H1 (cell line): ENCODE measurements at regions not wholly inside any gene's neighbourhood (a gene's known extent, or its start where the extent isn't known, plus 50 kb on each side); places are given as distances from the start of the nearest gene placed in this dataset.

Experiments used
- CTCF ChIA-PET: fragments of 300-600 bp; sonication (Branson Sonifier 250); formaldehyde crosslinking; loops from one replicate; lab custom pipeline; 2021; ENCODE audit not compliant: partially characterized antibody; lab: Charles Lee
- POLR2A ChIA-PET: fragments of 300-600 bp; sonication (Branson Sonifier 250); formaldehyde crosslinking; loops from one replicate; lab custom pipeline; 2021; ENCODE audit warnings: inconsistent platforms; ENCODE audit not compliant: partially characterized antibody; lab: Charles Lee
- DNase-seq, 2 experiments: peaks; one replicate each; pipeline versions ENCODE4 v3.0.0 to v3.0.0-alpha.2; 2010 to 2022; ENCODE audit warnings: low spot score in 2 of 2, low read depth in 1 of 2, mixed read lengths in 1 of 2
- FAIRE-seq: peaks from 2 replicates; lab custom pipeline; 2011; peaks lifted over from hg19 to GRCh38; lab: Jason Lieb, UNC
- H2AFZ ChIP-seq: 2 replicates; pipeline ENCODE4 v1.8.1; 2012; ENCODE audit warnings: low read length, inconsistent platforms
- H2AK5ac ChIP-seq: 2 replicates; pipeline ENCODE4 v1.6.1; 2013; ENCODE audit warnings: low read depth, low read length
- H2BK120ac ChIP-seq: replicated peaks from 2 replicates; pipeline ENCODE3; 2013; ENCODE audit warnings: low read depth, low read length, inconsistent platforms
- H2BK12ac ChIP-seq: 2 replicates; pipeline ENCODE4 v1.6.1; 2013; ENCODE audit warnings: low read depth, low read length
- H2BK15ac ChIP-seq: 2 replicates; pipeline ENCODE4 v1.6.1; 2013; ENCODE audit warnings: low read length
- H2BK20ac ChIP-seq: 2 replicates; pipeline ENCODE4 v1.6.1; 2013; ENCODE audit warnings: low read length
- H2BK5ac ChIP-seq: 2 replicates; pipeline ENCODE4 v1.6.1; 2013; ENCODE audit warnings: low read depth, low read length
- H3K14ac ChIP-seq: 2 replicates; pipeline ENCODE4 v1.6.1; 2013; ENCODE audit warnings: inconsistent platforms; ENCODE audit not compliant: insufficient read length
- H3K18ac ChIP-seq: 2 replicates; pipeline ENCODE4 v1.6.1; 2013; ENCODE audit warnings: low read length; ENCODE audit errors: extremely low read depth
- H3K23ac ChIP-seq: 2 replicates; pipeline ENCODE4 v1.6.1; 2013; ENCODE audit warnings: inconsistent platforms; ENCODE audit not compliant: insufficient read length
- H3K23me2 ChIP-seq: 2 replicates; pipeline ENCODE4 v1.6.1; 2013; ENCODE audit warnings: low read depth, low read length
- H3K27ac ChIP-seq: 2 replicates; pipeline ENCODE4 v1.6.1; 2011; ENCODE audit warnings: low read depth, low read length, inconsistent platforms
- H3K27me3 ChIP-seq, 4 experiments: replicated peaks in 1 of 4; 1 replicate in 1 of 4; 2 replicates in 3 of 4; pipeline versions ENCODE4 v1.6.1 to v1.8.1; 2011 to 2013; ENCODE audit warnings: low read length in 3 of 4, mild to moderate bottlenecking in 3 of 4, inconsistent platforms in 2 of 4, mixed read lengths in 2 of 4, moderate library complexity in 1 of 4; ENCODE audit not compliant: control insufficient read depth in 3 of 4, insufficient read depth in 3 of 4; ENCODE audit errors: extremely low read depth in 1 of 4
- H3K36me3 ChIP-seq, 4 experiments: 2 replicates each; pipeline versions ENCODE4 v1.6.1 to v1.8.1; 2011 to 2013; ENCODE audit warnings: mild to moderate bottlenecking in 4 of 4, low read length in 3 of 4, moderate library complexity in 2 of 4, control low read depth in 1 of 4, inconsistent platforms in 1 of 4; ENCODE audit not compliant: insufficient read depth in 4 of 4, control insufficient read depth in 2 of 4
- H3K4ac ChIP-seq: replicated peaks from 2 replicates; pipeline ENCODE3; 2013; ENCODE audit warnings: low read length, low read depth, mixed read lengths, inconsistent platforms; ENCODE audit not compliant: insufficient read length
- H3K4me1 ChIP-seq, 4 experiments: replicated peaks in 1 of 4; 1 replicate in 1 of 4; 2 replicates in 3 of 4; pipeline versions ENCODE4 v1.6.1 to v1.8.1; 2011 to 2013; ENCODE audit warnings: low read length in 3 of 4, inconsistent platforms in 2 of 4, mixed read lengths in 1 of 4; ENCODE audit not compliant: insufficient read depth in 4 of 4, control insufficient read depth in 3 of 4
- H3K4me2 ChIP-seq, 2 experiments: 2 replicates each; pipeline versions ENCODE4 v1.6.1 to v1.8.1; 2011 to 2013; ENCODE audit warnings: low read depth in 2 of 2, low read length in 2 of 2, control low read depth in 1 of 2, inconsistent platforms in 1 of 2, mild to moderate bottlenecking in 1 of 2; ENCODE audit not compliant: insufficient read depth in 1 of 2
- H3K4me3 ChIP-seq, 4 experiments: fragments of 200-600, 300-600 bp in 1 of 4; sonication (generic), shearing (Covaris generic), sonication (Bioruptor Twin) in 1 of 4; 2 replicates each; pipeline versions ENCODE4 v1.5.1 to v1.8.1; 2011 to 2016; ENCODE audit warnings: low read length in 4 of 4, low read depth in 3 of 4, control low read depth in 2 of 4, inconsistent platforms in 2 of 4, mild to moderate bottlenecking in 2 of 4, mixed read lengths in 1 of 4, moderate library complexity in 1 of 4; ENCODE audit not compliant: insufficient read depth in 2 of 4; ENCODE audit errors: extremely low read depth in 1 of 4
- H3K56ac ChIP-seq: replicated peaks from 2 replicates; pipeline ENCODE3; 2013; ENCODE audit warnings: low read depth, mild to moderate bottlenecking, mixed read lengths, low read length, inconsistent platforms; ENCODE audit not compliant: insufficient read length
- H3K79me1 ChIP-seq: 2 replicates; pipeline ENCODE4 v1.6.1; 2013; ENCODE audit warnings: low read depth, low read length, control low read depth
- H3K79me2 ChIP-seq, 2 experiments: 2 replicates each; pipeline versions ENCODE4 v1.6.1 to v1.8.1; 2012 to 2013; ENCODE audit warnings: low read length in 2 of 2, mild to moderate bottlenecking in 2 of 2, inconsistent platforms in 1 of 2; ENCODE audit not compliant: insufficient read depth in 2 of 2, control insufficient read depth in 1 of 2
- H3K9ac ChIP-seq, 4 experiments: replicated peaks in 1 of 4; 1 replicate in 1 of 4; 2 replicates in 3 of 4; pipeline versions ENCODE4 v1.6.1 to v1.8.1; 2011 to 2013; ENCODE audit warnings: low read depth in 3 of 4, low read length in 3 of 4, control low read depth in 2 of 4, mild to moderate bottlenecking in 2 of 4, moderate library complexity in 2 of 4, inconsistent platforms in 1 of 4; ENCODE audit errors: extremely low read depth in 1 of 4
- H3K9me3 ChIP-seq, 2 experiments: 2 replicates each; pipeline versions ENCODE4 v1.6.1 to v1.8.1; 2012 to 2013; ENCODE audit warnings: mild to moderate bottlenecking in 2 of 2, moderate library complexity in 2 of 2, control low read depth in 1 of 2, inconsistent platforms in 1 of 2, low read depth in 1 of 2, low read length in 1 of 2, mixed read lengths in 1 of 2; ENCODE audit not compliant: insufficient read depth in 2 of 2
- H4K20me1 ChIP-seq, 2 experiments: replicated peaks in 1 of 2; 2 replicates each; pipeline versions ENCODE3 to v1.8.1; 2011 to 2013; ENCODE audit warnings: inconsistent platforms in 2 of 2, low read length in 2 of 2, mild to moderate bottlenecking in 1 of 2; ENCODE audit not compliant: insufficient read depth in 2 of 2, control insufficient read depth in 1 of 2
- H4K5ac ChIP-seq: 2 replicates; pipeline ENCODE4 v1.6.1; 2013; ENCODE audit warnings: low read length, low read depth, mixed read lengths, inconsistent platforms; ENCODE audit not compliant: insufficient read length
- H4K8ac ChIP-seq: 2 replicates; pipeline ENCODE4 v1.8.0; 2013; ENCODE audit warnings: mild to moderate bottlenecking, moderate library complexity, low read length, inconsistent platforms; ENCODE audit not compliant: insufficient read depth; ENCODE audit errors: extremely low read depth
- H4K91ac ChIP-seq: replicated peaks from 2 replicates; pipeline ENCODE3; 2013; ENCODE audit warnings: low read length, mixed read lengths, inconsistent platforms; ENCODE audit not compliant: insufficient read length
- ASH2L ChIP-seq: fragments of 200-600, 300-600 bp; sonication (generic); IDR thresholded peaks from one replicate; pipeline ENCODE4 v1.7.1; 2017; ENCODE audit warnings: low read length
- BACH1 ChIP-seq: IDR thresholded peaks from 2 replicates; pipeline ENCODE4 v1.6.1; 2012; ENCODE audit warnings: low read length, improper control_type of control experiment
- CBX8 ChIP-seq: fragments of 300-800, 300-1000 bp; sonication (generic); IDR thresholded peaks from 2 replicates; pipeline ENCODE4 v1.7.1; 2016; ENCODE audit warnings: low read depth, low read length, borderline replicate concordance
- CHD2 ChIP-seq: IDR thresholded peaks from 2 replicates; pipeline ENCODE4 v1.6.1; 2012; ENCODE audit warnings: low read length, improper control_type of control experiment
- CTBP2 ChIP-seq: IDR thresholded peaks from 2 replicates; pipeline ENCODE4 v1.7.0; 2011; ENCODE audit warnings: borderline replicate concordance, mild to moderate bottlenecking, moderate library complexity, mixed read lengths, low read length; ENCODE audit not compliant: insufficient read depth, insufficient read length
- HDAC2 ChIP-seq, 2 experiments: fragments of 300-600 bp in 1 of 2; sonication (generic) in 1 of 2; IDR thresholded peaks; 2 replicates each; pipeline ENCODE4 v1.6.1; 2011 to 2012; ENCODE audit warnings: low read depth in 2 of 2, low read length in 2 of 2, mild to moderate bottlenecking in 2 of 2, moderate library complexity in 2 of 2, borderline replicate concordance in 1 of 2, inconsistent platforms in 1 of 2
- MAFK ChIP-seq: IDR thresholded peaks from 2 replicates; pipeline ENCODE4 v1.6.1; 2012; ENCODE audit warnings: low read depth, mild to moderate bottlenecking, improper control_type of control experiment, low read length
- RNF2 ChIP-seq: fragments of 200-900, 300-1000 bp; sonication (generic); IDR thresholded peaks from 2 replicates; pipeline ENCODE4 v1.7.1; 2016; ENCODE audit warnings: borderline replicate concordance, low read depth, mild to moderate bottlenecking, antibody characterized with exemption, low read length; ENCODE audit not compliant: poor library complexity, severe bottlenecking; ENCODE audit errors: missing control alignments
- SIN3A ChIP-seq, 2 experiments: IDR thresholded peaks in 1 of 2; conservative IDR thresholded peaks in 1 of 2; 2 replicates each; pipeline ENCODE4 v1.6.1; 2011 to 2012; ENCODE audit warnings: low read length in 2 of 2, improper control_type of control experiment in 1 of 2, low read depth in 1 of 2, mild to moderate bottlenecking in 1 of 2
- SP1 ChIP-seq: IDR thresholded peaks from 2 replicates; pipeline ENCODE4 v1.6.1; 2011; ENCODE audit warnings: low read depth, low read length
- SUZ12 ChIP-seq: fragments of 200-600 bp; sonication (generic); IDR thresholded peaks from 2 replicates; pipeline ENCODE4 v1.6.1; 2012; ENCODE audit warnings: mild to moderate bottlenecking, inconsistent platforms, low read length, moderate library complexity, mixed read lengths
- USF2 ChIP-seq: IDR thresholded peaks from 2 replicates; pipeline ENCODE4 v1.6.1; 2011; ENCODE audit warnings: low read length, improper control_type of control experiment

GRCh38 chr9:115232181-115232774 lies 114.3 kb upstream of the TNC start:
- no peak for DNase-seq
- Histone ChIP-seq H3K4me3 (no peak overlapping the region), H2BK120ac (no peak overlapping the region), H3K23me2 (no peaks in the 10 kb centered on the region), H4K5ac (no peak overlapping the region), H2AK5ac (no peak overlapping the region), H3K4me1 (no peaks in the 10 kb centered on the region), H2BK20ac (no peak overlapping the region), H3K14ac (no peak overlapping the region), H3K9me3 (no peaks in the 10 kb centered on the region), H4K20me1 (no peaks in the 10 kb centered on the region), H2BK12ac (no peak overlapping the region), H3K9ac (no peak overlapping the region), H3K23ac (no peak overlapping the region), H3K79me1 (no peaks in the 10 kb centered on the region), H3K27ac (no peak overlapping the region), H3K18ac (no peak overlapping the region), H4K8ac (no peak overlapping the region), H4K91ac (no peak overlapping the region), H2BK15ac (no peak overlapping the region), H3K27me3 (peaks cover 0 to 2% (median 0%) of the 10 kb centered on the region in 4 experiments; a peak in 1 of 7 replicates), H2BK5ac (no peak overlapping the region), H2AFZ (no peak overlapping the region), H3K56ac (no peak overlapping the region), H3K36me3 (no peaks in the 10 kb centered on the region), H3K4ac (no peak overlapping the region), H3K79me2 (no peaks in the 10 kb centered on the region), H3K4me2 (no peak overlapping the region)
- ChIA-PET POLR2A (interaction anchor here (0.7 kb wide), 1 partner anchor 413 kb away, joined by 3 read pairs; no protein-coding TSS in a partner anchor), CTCF (interaction anchor here (1.4 to 1.5 kb wide), 2 partner anchors 17 to 288 kb away, joined by 3 read pairs; no protein-coding TSS in a partner anchor)
- no peak for FAIRE-seq
- no peak for TF ChIP-seq USF2
- no peak for TF ChIP-seq HDAC2 (IDR thresholded peaks at IDR 0.05; ENCODE audit: borderline replicate concordance in 1 of 2, low read depth in 2 of 2, low read length in 2 of 2)
- TF ChIP-seq CBX8 = no peak
- TF ChIP-seq ASH2L = no peak
- TF ChIP-seq SIN3A (conservative IDR thresholded peaks at IDR 0.05 in 1 of 2, IDR thresholded peaks at IDR 0.05 in 1 of 2; ENCODE audit: low read depth in 1 of 2, low read length in 2 of 2) = no peak
- no peak for TF ChIP-seq RNF2
- no peak for TF ChIP-seq SUZ12
- TF ChIP-seq SP1 = no peak
- no peak for TF ChIP-seq MAFK
- TF ChIP-seq CHD2 = no peak
- no peak for TF ChIP-seq CTBP2
- TF ChIP-seq BACH1 = no peak
